ENCODE measurements at regions not wholly inside any gene's neighbourhood (a gene's known extent, or its start where the extent isn't known, plus 50 kb on each side); places are given as distances from the start of the nearest gene placed in this dataset.
"Not testable (repeated sequence)": the region's sequence is repeated elsewhere in the genome, so short reads cannot be mapped to it uniquely, and the experiment has no call there.

- DNase-seq = no peak
Observed at GRCh38 chr12:60539592-60539991, 943.8 kb downstream of the SLC16A7 start.

GRCh38 chr12:60568914-60569313 is 973.1 kb downstream of the SLC16A7 start:
- no peak for DNase-seq

GRCh38 chr12:60577607-60578006 is 981.8 kb downstream of the SLC16A7 start:
- no peak for DNase-seq

GRCh38 chr12:60587664-60588063 is 991.8 kb downstream of the SLC16A7 start:
- DNase-seq = not testable (repeated sequence)

- no peak for DNase-seq
Observed at GRCh38 chr12:60594035-60594711, 998.3 kb downstream of the SLC16A7 start.

- no peak for DNase-seq
Observed at GRCh38 chr12:60602601-60603000, 1006.8 kb downstream of the SLC16A7 start.

GRCh38 chr12:60603475-60603874 is 1007.6 kb downstream of the SLC16A7 start:
- not testable (repeated sequence) for DNase-seq

- no peak for DNase-seq
Observed at GRCh38 chr12:60616400-60616799, 1020.6 kb downstream of the SLC16A7 start.

- no peak for DNase-seq
Observed at GRCh38 chr12:60630796-60631195, 1035.0 kb downstream of the SLC16A7 start.

GRCh38 chr12:60644076-60644475 is 1048.2 kb downstream of the SLC16A7 start:
- DNase-seq = no peak

GRCh38 chr12:60666895-60667294 is 1071.1 kb downstream of the SLC16A7 start:
- no peak for DNase-seq

GRCh38 chr12:60672949-60673348 is 1077.1 kb downstream of the SLC16A7 start:
- no peak for DNase-seq

GRCh38 chr12:60684988-60685655 is 1089.3 kb downstream of the SLC16A7 start:
- no peak for DNase-seq

GRCh38 chr12:60689137-60689536 is 1093.3 kb downstream of the SLC16A7 start:
- no peak for DNase-seq

- no peak for DNase-seq
Observed at GRCh38 chr12:60693019-60693626, 1097.3 kb downstream of the SLC16A7 start.

- no peak for DNase-seq
Observed at GRCh38 chr12:60704171-60704914, 1108.5 kb downstream of the SLC16A7 start.

- DNase-seq = no peak
Observed at GRCh38 chr12:60710246-60710645, 1114.4 kb downstream of the SLC16A7 start.

GRCh38 chr12:60714141-60714900 is 1118.5 kb downstream of the SLC16A7 start:
- no peak for DNase-seq

GRCh38 chr12:60724475-60724874 is 1128.6 kb downstream of the SLC16A7 start:
- no peak for DNase-seq

- DNase-seq = no peak
Observed at GRCh38 chr12:60724984-60725383, 1129.2 kb downstream of the SLC16A7 start.

GRCh38 chr12:60752589-60752988 is 1156.8 kb downstream of the SLC16A7 start:
- DNase-seq = no peak

- DNase-seq = no peak
Observed at GRCh38 chr12:60758224-60758623, 1162.4 kb downstream of the SLC16A7 start.

- DNase-seq = no peak
Observed at GRCh38 chr12:60760965-60761364, 1165.1 kb downstream of the SLC16A7 start.

Data from activated CD8-positive, alpha-beta memory T cell treated with anti-CD3 and anti-CD28 coated beads, Interleukin-2, amount 50 U/mL, for 4 hours (primary cell).